ENCODE measurements at regions not wholly inside any gene's neighbourhood (a gene's known extent, or its start where the extent isn't known, plus 50 kb on each side); places are given as distances from the start of the nearest gene placed in this dataset.

DNA sequence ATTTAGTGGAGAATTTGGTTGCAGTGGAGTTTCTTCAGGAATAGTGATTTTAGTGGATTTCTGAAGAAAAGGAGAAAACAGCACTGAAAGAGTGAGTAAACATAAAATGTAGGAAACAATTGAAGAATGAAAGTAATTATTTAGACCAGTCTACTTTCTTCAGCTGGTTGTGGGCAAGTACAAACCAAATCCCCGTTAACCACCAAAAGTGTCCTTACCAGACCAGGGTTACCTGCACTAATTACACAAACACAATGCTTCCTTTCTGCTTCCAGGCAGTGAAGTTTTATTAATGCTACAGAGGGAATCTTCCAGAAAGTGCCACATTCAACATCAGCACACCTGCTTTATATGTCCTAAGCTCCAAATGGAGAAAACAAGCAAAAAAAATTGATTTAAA is 248.0 kb upstream of the TBC1D5 start (continued):
- TF ChIP-seq EZH2 (IDR thresholded peaks at IDR 0.05; ENCODE audit: low read depth, unreplicated experiment) (no peak), CREB1 (CRISPR knock-in tag; IDR thresholded peaks at IDR 0.05; ENCODE audit: low read depth) (no peak), ZNF331 (CRISPR knock-in tag; IDR thresholded peaks at IDR 0.05; ENCODE audit: low read depth) (no peak), CTCF (conservative IDR thresholded peaks at IDR 0.05; ENCODE audit: low read depth in 2 of 2) (no peak), EZH2phosphoT487 (IDR thresholded peaks at IDR 0.05; ENCODE audit: unreplicated experiment) (no peak), ZNF114 (CRISPR knock-in tag; IDR thresholded peaks at IDR 0.05) (no peak), JUNB (IDR thresholded peaks at IDR 0.05; ENCODE audit: unreplicated experiment) (no peak), STAT1 (IDR thresholded peaks at IDR 0.05; ENCODE audit: unreplicated experiment) (no peak), REST (IDR thresholded peaks at IDR 0.05; ENCODE audit: unreplicated experiment) (no peak)
- TF ChIP-seq, protein P1, sequence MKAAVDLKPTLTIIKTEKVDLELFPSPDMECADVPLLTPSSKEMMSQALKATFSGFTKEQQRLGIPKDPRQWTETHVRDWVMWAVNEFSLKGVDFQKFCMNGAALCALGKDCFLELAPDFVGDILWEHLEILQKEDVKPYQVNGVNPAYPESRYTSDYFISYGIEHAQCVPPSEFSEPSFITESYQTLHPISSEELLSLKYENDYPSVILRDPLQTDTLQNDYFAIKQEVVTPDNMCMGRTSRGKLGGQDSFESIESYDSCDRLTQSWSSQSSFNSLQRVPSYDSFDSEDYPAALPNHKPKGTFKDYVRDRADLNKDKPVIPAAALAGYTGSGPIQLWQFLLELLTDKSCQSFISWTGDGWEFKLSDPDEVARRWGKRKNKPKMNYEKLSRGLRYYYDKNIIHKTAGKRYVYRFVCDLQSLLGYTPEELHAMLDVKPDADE (IDR thresholded peaks at IDR 0.05): no peak

DNA sequence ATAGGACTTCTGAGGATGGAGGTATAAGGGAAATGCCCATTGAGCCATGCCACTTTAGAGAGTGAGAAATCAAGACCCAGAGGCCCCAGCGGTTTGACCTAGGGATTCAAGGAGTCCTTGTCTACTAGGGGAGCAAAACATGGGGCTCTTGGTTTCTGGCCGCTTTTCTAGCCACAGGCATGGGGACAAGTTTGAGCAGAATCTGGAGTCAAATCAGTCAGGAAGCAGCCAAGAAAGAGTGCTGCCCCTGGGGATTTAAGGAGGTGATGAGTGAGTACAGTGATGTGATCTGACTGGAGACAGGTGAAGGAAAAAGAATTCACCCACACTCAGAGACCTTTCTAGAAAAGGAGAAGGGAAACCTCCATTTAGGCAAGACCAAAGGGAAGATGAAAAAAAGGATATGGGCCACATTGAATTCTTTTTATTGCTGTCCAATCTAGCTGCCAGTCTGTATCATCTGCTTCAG is 244.0 kb upstream of the TBC1D5 start:
- Histone ChIP-seq H3F3A (replicated peaks; ENCODE audit: low read depth) (no peaks in the 10 kb centered on the region), H2AFZ (no peak overlapping the region), H3K27ac (ENCODE audit: low read depth) (no peak overlapping the region), H4K20me1 (replicated peaks; ENCODE audit: insufficient read depth) (no peaks in the 10 kb centered on the region), H3K4me2 (no peak overlapping the region), H3K4me1 (ENCODE audit: insufficient read depth) (no peaks in the 10 kb centered on the region), H3K27me3 (ENCODE audit: insufficient read depth) (no peaks in the 10 kb centered on the region), H3K4me3 (no peak overlapping the region), H3K36me3 (ENCODE audit: insufficient read depth) (no peaks in the 10 kb centered on the region), H3K79me2 (replicated peaks; ENCODE audit: insufficient read depth) (no peaks in the 10 kb centered on the region), H3K9me2 (ENCODE audit: insufficient read depth) (no peaks in the 10 kb centered on the region)
- ATAC-seq (no peak), DNase-seq (ENCODE audit: low spot score) (no peak)
- no peaks in the 10 kb centered on the region for H3K9me3 Mint-ChIP-seq
- no peak overlapping the region for H3K4me3 Mint-ChIP-seq
- no peaks in the 10 kb centered on the region for H3K4me1 Mint-ChIP-seq
- no peaks in the 10 kb centered on the region for H3K27me3 Mint-ChIP-seq (ENCODE audit: insufficient read depth, low read depth, poor library complexity)
- no peak overlapping the region for H3K27ac Mint-ChIP-seq
- H3K36me3 Mint-ChIP-seq (ENCODE audit: low read depth): no peaks in the 10 kb centered on the region
- TF ChIP-seq POLR2AphosphoS5 (IDR thresholded peaks at IDR 0.05; ENCODE audit: low read depth): no peak
- TF ChIP-seq CTCF (conservative IDR thresholded peaks at IDR 0.05; ENCODE audit: low read depth in 2 of 2): no peak
- TF ChIP-seq, protein P1 (IDR thresholded peaks at IDR 0.05): no peak
- TF ChIP-seq STAT1 (IDR thresholded peaks at IDR 0.05; ENCODE audit: unreplicated experiment): no peak
- TF ChIP-seq ZNF331 (CRISPR knock-in tag; IDR thresholded peaks at IDR 0.05; ENCODE audit: low read depth): no peak
- TF ChIP-seq JUNB (IDR thresholded peaks at IDR 0.05; ENCODE audit: unreplicated experiment): no peak
- TF ChIP-seq EZH2phosphoT487 (IDR thresholded peaks at IDR 0.05; ENCODE audit: unreplicated experiment): no peak
- TF ChIP-seq EZH2 (IDR thresholded peaks at IDR 0.05; ENCODE audit: low read depth, unreplicated experiment): no peak
- no peak for TF ChIP-seq CREB1 (CRISPR knock-in tag; IDR thresholded peaks at IDR 0.05; ENCODE audit: low read depth)
- TF ChIP-seq ZNF114 (CRISPR knock-in tag; IDR thresholded peaks at IDR 0.05): no peak
